ENCODE measurements at regions not wholly inside any gene's neighbourhood (a gene's known extent, or its start where the extent isn't known, plus 50 kb on each side); places are given as distances from the start of the nearest gene placed in this dataset.
"Not testable (repeated sequence)": the region's sequence is repeated elsewhere in the genome, so short reads cannot be mapped to it uniquely, and the experiment has no call there.

- not testable (repeated sequence) for DNase-seq (ENCODE audit: low read depth, low spot score)
Measured at GRCh38 chr22:12541412-12542170, 2986.4 kb upstream of the OR11H1 start.

GRCh38 chr22:12553366-12553765 is 2974.6 kb upstream of the OR11H1 start:
- not testable (repeated sequence) for DNase-seq (ENCODE audit: low read depth, low spot score)

- not testable (repeated sequence) for DNase-seq (ENCODE audit: low read depth, low spot score)
Measured at GRCh38 chr22:12554648-12555192, 2973.3 kb upstream of the OR11H1 start.

- DNase-seq (ENCODE audit: low read depth, low spot score): not testable (repeated sequence)
Measured at GRCh38 chr22:12571500-12571899, 2956.5 kb upstream of the OR11H1 start.

- DNase-seq (ENCODE audit: low read depth, low spot score): not testable (repeated sequence)
Measured at GRCh38 chr22:12579655-12580054, 2948.3 kb upstream of the OR11H1 start.

- not testable (repeated sequence) for DNase-seq (ENCODE audit: low read depth, low spot score)
Measured at GRCh38 chr22:12584457-12584856, 2943.5 kb upstream of the OR11H1 start.

GRCh38 chr22:12584874-12585273 is 2943.1 kb upstream of the OR11H1 start:
- DNase-seq (ENCODE audit: low read depth, low spot score): not testable (repeated sequence)

- not testable (repeated sequence) for DNase-seq (ENCODE audit: low read depth, low spot score)
Measured at GRCh38 chr22:12595724-12596123, 2932.3 kb upstream of the OR11H1 start.

- DNase-seq (ENCODE audit: low read depth, low spot score): not testable (repeated sequence)
Measured at GRCh38 chr22:12597778-12598177, 2930.2 kb upstream of the OR11H1 start.

- DNase-seq (ENCODE audit: low read depth, low spot score): not testable (repeated sequence)
Measured at GRCh38 chr22:12601510-12601869, 2926.5 kb upstream of the OR11H1 start.

GRCh38 chr22:12601870-12602779 is 2925.9 kb upstream of the OR11H1 start:
- DNase-seq (ENCODE audit: low read depth, low spot score): peak; percentile 97

- DNase-seq (ENCODE audit: low read depth, low spot score): not testable (repeated sequence)
Measured at GRCh38 chr22:12603399-12603798, 2924.6 kb upstream of the OR11H1 start.

- not testable (repeated sequence) for DNase-seq (ENCODE audit: low read depth, low spot score)
Measured at GRCh38 chr22:12603833-12604232, 2924.2 kb upstream of the OR11H1 start.

- DNase-seq (ENCODE audit: low read depth, low spot score): not testable (repeated sequence)
Measured at GRCh38 chr22:12608454-12608853, 2919.5 kb upstream of the OR11H1 start.

GRCh38 chr22:12613199-12613598 is 2914.8 kb upstream of the OR11H1 start:
- no peak for DNase-seq (ENCODE audit: low read depth, low spot score)

- DNase-seq (ENCODE audit: low read depth, low spot score): not testable (repeated sequence)
Measured at GRCh38 chr22:12613907-12614306, 2914.1 kb upstream of the OR11H1 start.

- DNase-seq (ENCODE audit: low read depth, low spot score): not testable (repeated sequence)
Measured at GRCh38 chr22:12626894-12627293, 2901.1 kb upstream of the OR11H1 start.

- DNase-seq (ENCODE audit: low read depth, low spot score): not testable (repeated sequence)
Measured at GRCh38 chr22:12629815-12630214, 2898.2 kb upstream of the OR11H1 start.

- not testable (repeated sequence) for DNase-seq (ENCODE audit: low read depth, low spot score)
Measured at GRCh38 chr22:12630965-12631364, 2897.0 kb upstream of the OR11H1 start.

- DNase-seq (ENCODE audit: low read depth, low spot score): not testable (repeated sequence)
Measured at GRCh38 chr22:12637566-12638166, 2890.3 kb upstream of the OR11H1 start.

- not testable (repeated sequence) for DNase-seq (ENCODE audit: low read depth, low spot score)
Measured at GRCh38 chr22:12638319-12638718, 2889.7 kb upstream of the OR11H1 start.
